Stomach smooth muscle (tissue), 2 donors: ENCODE measurements at regions not wholly inside any gene's neighbourhood (a gene's known extent, or its start where the extent isn't known, plus 50 kb on each side); places are given as distances from the start of the nearest gene placed in this dataset.

Source experiments
- H3K27ac ChIP-seq: one replicate; pipeline ENCODE4 v1.7.0; 2013; ENCODE audit warnings: mild to moderate bottlenecking, low read length, inconsistent platforms
- H3K27me3 ChIP-seq, 2 donors: one replicate each; pipeline ENCODE4 v1.7.0; 2013; ENCODE audit warnings: low read length in 2 of 2; ENCODE audit not compliant: insufficient read depth in 2 of 2, control insufficient read depth in 1 of 2
- H3K36me3 ChIP-seq, 2 donors: one replicate each; pipeline ENCODE4 v1.7.0; 2013; ENCODE audit warnings: low read length in 2 of 2; ENCODE audit not compliant: control insufficient read depth in 2 of 2, insufficient read depth in 2 of 2
- H3K4me1 ChIP-seq: one replicate; pipeline ENCODE4 v1.7.0; 2013; ENCODE audit warnings: low read length; ENCODE audit not compliant: control insufficient read depth, insufficient read depth
- H3K4me3 ChIP-seq, 2 donors: one replicate each; pipeline ENCODE4 v1.7.0; 2013; ENCODE audit warnings: low read length in 2 of 2
- H3K9ac ChIP-seq, 2 donors: one replicate each; pipeline ENCODE4 v1.7.0; 2013; ENCODE audit warnings: low read length in 2 of 2, mild to moderate bottlenecking in 1 of 2
- H3K9me3 ChIP-seq, 2 donors: one replicate each; pipeline ENCODE4 v1.7.0; 2013; ENCODE audit warnings: low read length in 2 of 2; ENCODE audit not compliant: control insufficient read depth in 2 of 2
- donor health status: healthy.
- donor health status: Pancreatic carcinoma.

DNA sequence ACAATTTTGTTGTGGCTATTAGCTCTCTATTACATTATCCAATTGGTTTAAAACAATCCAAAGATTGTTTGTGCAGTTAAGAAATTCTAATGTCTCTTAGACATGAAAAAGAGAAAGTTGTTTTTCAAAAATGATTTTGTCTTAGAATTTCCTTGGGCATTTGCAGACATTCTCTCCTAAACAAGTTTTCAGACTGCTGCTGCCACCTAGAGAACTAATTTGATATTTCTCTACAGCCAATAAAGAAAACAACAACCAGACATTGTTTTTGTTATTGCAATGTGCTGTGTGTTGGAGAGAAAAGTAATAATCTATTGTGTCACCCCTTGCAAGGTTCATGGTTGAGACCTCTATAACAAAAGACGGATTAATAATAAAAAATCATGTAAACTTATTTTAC, 119.0 kb upstream of the SYT4 start:
- Histone ChIP-seq H3K36me3 (no peaks in the 10 kb centered on the region), H3K9ac (no peak overlapping the region), H3K4me1 (no peaks in the 10 kb centered on the region), H3K27me3 (no peaks in the 10 kb centered on the region), H3K4me3 (no peak overlapping the region), H3K9me3 (no peaks in the 10 kb centered on the region), H3K27ac (no peak overlapping the region)

GRCh38 chr18:43398601-43399000, 121.3 kb upstream of the SYT4 start:
- H3K4me3 ChIP-seq, result no peak overlapping the region
- no peaks in the 10 kb centered on the region for H3K27me3 ChIP-seq
- no peaks in the 10 kb centered on the region for H3K4me1 ChIP-seq
- no peaks in the 10 kb centered on the region for H3K36me3 ChIP-seq
- H3K27ac ChIP-seq, result no peak overlapping the region
- no peaks in the 10 kb centered on the region for H3K9me3 ChIP-seq
- no peak overlapping the region for H3K9ac ChIP-seq

- Histone ChIP-seq H3K9me3 (no peaks in the 10 kb centered on the region), H3K27ac (no peak overlapping the region), H3K4me1 (no peaks in the 10 kb centered on the region), H3K27me3 (no peaks in the 10 kb centered on the region), H3K36me3 (no peaks in the 10 kb centered on the region), H3K9ac (no peak overlapping the region), H3K4me3 (no peak overlapping the region)
These were observed 127.8 kb upstream of the SYT4 start for GRCh38 chr18:43405097-43405496.

DNA sequence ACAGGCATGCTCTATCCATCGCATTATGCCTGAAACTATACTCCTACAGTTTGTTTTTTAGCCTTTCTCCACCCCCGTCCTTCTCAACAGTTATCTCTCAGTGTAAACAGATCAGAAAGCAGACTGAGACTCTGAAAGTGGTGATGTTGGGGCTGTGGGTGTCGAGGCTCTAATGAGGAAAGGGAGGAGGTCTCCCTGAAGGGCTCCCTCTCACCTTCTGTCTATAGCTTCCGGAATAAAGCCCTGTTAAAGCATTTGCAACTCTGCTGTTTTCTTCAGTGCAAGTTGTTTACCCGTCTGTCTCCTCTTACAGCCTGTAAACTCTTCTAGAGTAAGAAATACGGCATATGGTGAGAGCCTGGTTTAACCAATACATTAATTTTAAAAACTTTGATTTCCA, 136.7 kb upstream of the SYT4 start:
- H3K27ac ChIP-seq, result no peak overlapping the region
- no peak overlapping the region for H3K4me3 ChIP-seq
- H3K36me3 ChIP-seq, result no peaks in the 10 kb centered on the region
- H3K27me3 ChIP-seq, result no peaks in the 10 kb centered on the region
- no peaks in the 10 kb centered on the region for H3K4me1 ChIP-seq
- no peaks in the 10 kb centered on the region for H3K9me3 ChIP-seq
- H3K9ac ChIP-seq, result no peak overlapping the region

GRCh38 chr18:43420091-43420490, 142.8 kb upstream of the SYT4 start:
- no peaks in the 10 kb centered on the region for H3K36me3 ChIP-seq
- no peak overlapping the region for H3K9ac ChIP-seq
- H3K4me3 ChIP-seq, result no peak overlapping the region
- H3K4me1 ChIP-seq, result no peaks in the 10 kb centered on the region
- H3K27me3 ChIP-seq, result no peaks in the 10 kb centered on the region
- H3K27ac ChIP-seq, result no peak overlapping the region
- H3K9me3 ChIP-seq, result no peaks in the 10 kb centered on the region

DNA sequence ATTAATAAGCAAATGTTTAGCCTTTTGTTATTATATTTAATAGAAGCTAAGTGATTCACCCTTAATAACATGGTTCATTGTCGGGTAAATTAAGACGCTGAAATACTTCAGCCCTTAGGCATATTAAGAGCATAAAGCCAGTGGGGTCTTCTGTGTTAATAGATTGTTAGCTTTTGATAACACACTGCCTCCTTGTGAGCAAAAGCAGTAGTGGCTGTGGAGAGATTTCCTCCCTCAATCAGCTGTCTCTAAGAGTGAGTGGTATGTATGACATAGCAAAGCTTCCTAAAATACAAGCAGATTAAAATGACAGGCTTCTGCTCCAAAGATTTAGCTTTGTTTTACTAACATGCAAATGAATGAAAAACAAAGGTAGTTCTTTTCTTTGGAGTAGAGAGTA, 143.7 kb upstream of the SYT4 start:
- Histone ChIP-seq H3K4me3 (no peak overlapping the region), H3K9me3 (no peaks in the 10 kb centered on the region), H3K27me3 (no peaks in the 10 kb centered on the region), H3K36me3 (no peaks in the 10 kb centered on the region), H3K27ac (no peak overlapping the region), H3K9ac (no peak overlapping the region), H3K4me1 (no peaks in the 10 kb centered on the region)

DNA sequence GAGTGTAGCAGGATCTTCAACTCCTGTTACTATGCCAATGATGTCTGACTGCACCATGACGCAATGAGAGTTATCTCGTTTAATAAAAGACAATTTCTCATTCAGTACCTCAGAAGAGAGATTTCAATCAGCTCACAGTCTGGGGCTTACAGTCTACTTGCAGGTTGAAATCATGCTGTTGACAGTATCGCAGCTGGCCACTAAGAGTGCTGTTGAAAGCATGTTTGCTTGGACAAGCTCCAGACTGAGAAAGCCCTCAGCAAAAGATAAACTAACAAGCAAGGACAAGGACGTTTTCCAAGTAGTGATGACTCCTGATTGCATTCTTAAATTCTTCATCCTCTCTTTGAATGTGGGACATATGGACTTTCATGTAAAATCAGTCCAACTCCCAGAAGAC, 145.2 kb upstream of the SYT4 start:
- no peak overlapping the region for H3K4me3 ChIP-seq
- no peak overlapping the region for H3K27ac ChIP-seq
- H3K27me3 ChIP-seq, result no peaks in the 10 kb centered on the region
- no peaks in the 10 kb centered on the region for H3K4me1 ChIP-seq
- no peaks in the 10 kb centered on the region for H3K9me3 ChIP-seq
- no peaks in the 10 kb centered on the region for H3K36me3 ChIP-seq
- H3K9ac ChIP-seq, result no peak overlapping the region

GRCh38 chr18:43435851-43436250, 158.6 kb upstream of the SYT4 start:
- Histone ChIP-seq H3K9ac (no peak overlapping the region), H3K9me3 (no peaks in the 10 kb centered on the region), H3K4me3 (no peak overlapping the region), H3K27me3 (no peaks in the 10 kb centered on the region), H3K27ac (no peak overlapping the region), H3K36me3 (no peaks in the 10 kb centered on the region), H3K4me1 (no peaks in the 10 kb centered on the region)

DNA sequence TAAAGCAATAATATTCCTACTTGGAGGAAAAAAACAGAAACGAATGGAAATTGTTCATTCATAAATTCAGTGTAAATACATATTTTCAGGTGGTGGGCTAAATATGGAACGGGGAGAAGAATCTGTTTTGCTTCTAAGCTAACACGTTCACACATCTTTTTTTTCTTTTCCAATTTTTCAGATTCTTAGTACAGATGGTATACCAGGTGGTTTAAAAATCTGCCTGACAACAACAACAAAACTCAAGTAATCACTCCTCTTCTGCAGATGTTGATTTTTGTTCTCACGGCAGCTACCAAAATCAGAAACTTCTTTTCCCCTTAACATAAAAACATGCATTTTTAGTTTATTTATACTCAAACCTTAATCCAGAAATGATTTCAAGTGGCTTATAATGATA, 164.8 kb upstream of the SYT4 start:
- no peaks in the 10 kb centered on the region for H3K27me3 ChIP-seq
- no peaks in the 10 kb centered on the region for H3K9me3 ChIP-seq
- no peaks in the 10 kb centered on the region for H3K4me1 ChIP-seq
- H3K9ac ChIP-seq, result no peak overlapping the region
- H3K27ac ChIP-seq, result no peak overlapping the region
- H3K4me3 ChIP-seq, result no peak overlapping the region
- H3K36me3 ChIP-seq, result no peaks in the 10 kb centered on the region

DNA sequence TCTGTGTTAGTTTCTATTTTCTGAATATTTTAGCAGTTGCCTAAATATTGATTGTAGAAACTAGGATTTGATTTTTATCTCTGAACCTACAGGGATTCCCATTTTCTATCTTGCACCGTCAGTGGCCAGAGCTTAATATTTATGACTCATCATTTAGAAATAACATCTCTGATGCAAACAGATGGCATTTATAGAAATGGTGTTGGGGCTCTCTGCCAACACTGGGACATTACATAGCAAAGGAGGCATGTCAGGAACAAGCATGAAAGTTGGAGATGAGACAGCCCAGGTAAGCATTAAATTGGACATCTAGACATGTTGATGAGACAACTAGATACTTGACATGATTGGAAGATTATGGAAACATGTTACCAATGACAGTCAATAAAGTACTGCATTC, 165.3 kb upstream of the SYT4 start:
- H3K9ac ChIP-seq, result no peak overlapping the region
- no peaks in the 10 kb centered on the region for H3K4me1 ChIP-seq
- no peaks in the 10 kb centered on the region for H3K27me3 ChIP-seq
- H3K4me3 ChIP-seq, result no peak overlapping the region
- H3K27ac ChIP-seq, result no peak overlapping the region
- no peaks in the 10 kb centered on the region for H3K9me3 ChIP-seq
- H3K36me3 ChIP-seq, result no peaks in the 10 kb centered on the region

DNA sequence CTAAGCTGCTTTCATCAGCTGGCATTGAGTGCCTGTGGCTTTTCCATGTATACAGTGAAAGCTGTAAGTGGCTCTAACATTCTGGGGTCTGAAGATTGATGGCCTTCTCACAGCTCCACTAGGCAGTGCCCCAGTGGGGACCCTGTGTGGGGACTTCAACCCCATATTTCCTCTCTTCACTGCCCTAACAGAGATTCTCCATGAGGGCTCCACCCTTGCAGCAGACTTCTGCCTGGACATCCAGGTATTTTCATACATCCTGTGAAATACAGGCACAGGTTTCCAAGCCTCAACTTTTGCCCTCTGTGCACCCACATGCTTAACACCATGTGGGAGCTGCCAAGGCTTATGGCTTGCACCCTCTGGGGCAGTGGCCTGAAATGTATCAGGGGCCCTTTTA, 188.2 kb upstream of the SYT4 start:
- no peak overlapping the region for H3K4me3 ChIP-seq
- no peaks in the 10 kb centered on the region for H3K4me1 ChIP-seq
- no peak overlapping the region for H3K27ac ChIP-seq
- peaks cover 0 to 6% of the 10 kb centered on the region in 2 donors for H3K9me3 ChIP-seq
- H3K9ac ChIP-seq, result no peak overlapping the region
- H3K36me3 ChIP-seq, result no peaks in the 10 kb centered on the region
- no peaks in the 10 kb centered on the region for H3K27me3 ChIP-seq

- no peaks in the 10 kb centered on the region for H3K27me3 ChIP-seq
- H3K27ac ChIP-seq, result no peak overlapping the region
- H3K9ac ChIP-seq, result no peak overlapping the region
- H3K36me3 ChIP-seq, result no peaks in the 10 kb centered on the region
- no peaks in the 10 kb centered on the region for H3K9me3 ChIP-seq
- H3K4me1 ChIP-seq, result no peaks in the 10 kb centered on the region
- no peak overlapping the region for H3K4me3 ChIP-seq
These were observed 194.6 kb upstream of the SYT4 start for GRCh38 chr18:43471873-43472272.
